SK-N-MC (cell line): ENCODE measurements at regions not wholly inside any gene's neighbourhood (a gene's known extent, or its start where the extent isn't known, plus 50 kb on each side); places are given as distances from the start of the nearest gene placed in this dataset.

Experiments
- EZH2 ChIP-seq: fragments of 200-600 bp; sonication (generic); IDR thresholded peaks from one replicate; pipeline ENCODE4 v1.6.1; 2017; ENCODE audit warnings: antibody characterized with exemption
- POLR2AphosphoS5 ChIP-seq: IDR thresholded peaks from 2 replicates; pipeline ENCODE4 v1.6.1; 2012; ENCODE audit warnings: mild to moderate bottlenecking, low read depth, low read length, borderline replicate concordance

- TF ChIP-seq EZH2 = no peak
- no peak for TF ChIP-seq POLR2AphosphoS5
Observed at GRCh38 chr10:113397047-113397446, 155.8 kb upstream of the HABP2 start.
